ENCODE measurements at regions not wholly inside any gene's neighbourhood (a gene's known extent, or its start where the extent isn't known, plus 50 kb on each side); places are given as distances from the start of the nearest gene placed in this dataset.

GRCh38 chr10:57817741-57818140 lies 450.0 kb downstream of the IPMK start:
- TF ChIP-seq POLR2AphosphoS5 (IDR thresholded peaks at IDR 0.05; ENCODE audit: low read depth, low read length) (no peak), CTCF (IDR thresholded peaks at IDR 0.05) (no peak), REST (IDR thresholded peaks at IDR 0.05; ENCODE audit: insufficient read depth in 1 of 2, low read depth in 2 of 2, low read length in 1 of 2) (no peak), TCF7L2 (IDR thresholded peaks at IDR 0.05; ENCODE audit: low read depth, low read length) (no peak), SIN3A (IDR thresholded peaks at IDR 0.05; ENCODE audit: borderline replicate concordance, insufficient read depth, low read depth, low read length) (no peak)

Measured in Panc1 (cell line).